Upper lobe of left lung (tissue), 6 donors: ENCODE measurements at regions not wholly inside any gene's neighbourhood (a gene's known extent, or its start where the extent isn't known, plus 50 kb on each side); places are given as distances from the start of the nearest gene placed in this dataset.

Experiments used
- ATAC-seq, 2 donors: fragments of 200-7000 bp; cut with Tn5 transposase; one replicate each; pipeline ENCODE4 v1.9.1; 2022; ENCODE audit warnings: mild to moderate bottlenecking in 2 of 2, moderate library complexity in 2 of 2; ENCODE audit not compliant: low FRiP score in 2 of 2
- DNase-seq, 2 donors: peaks; one replicate each; pipeline ENCODE4 v3.0.0-alpha.2; 2019 to 2020
- H3K27ac ChIP-seq, 4 donors: fragments of 200-600 bp; sonication (generic); one replicate each; pipeline ENCODE4 v1.5.1; 2016 to 2019
- H3K27me3 ChIP-seq, 4 donors: fragments of 200-600 bp; sonication (generic); one replicate each; pipeline ENCODE4 v1.5.1; 2017 to 2019
- H3K36me3 ChIP-seq, 4 donors: fragments of 200-600 bp; sonication (generic); one replicate each; pipeline ENCODE4 v1.5.1; 2016 to 2019
- H3K4me1 ChIP-seq, 4 donors: fragments of 200-600 bp; sonication (generic); one replicate each; pipeline ENCODE4 v1.5.1; 2018 to 2019
- H3K4me3 ChIP-seq, 4 donors: fragments of 200-600 bp; sonication (generic); one replicate each; pipeline ENCODE4 v1.5.1; 2017 to 2019; ENCODE audit warnings: mild to moderate bottlenecking in 2 of 4, moderate library complexity in 1 of 4
- H3K9me3 ChIP-seq, 4 donors: fragments of 200-600 bp; sonication (generic); one replicate each; pipeline ENCODE4 v1.5.1; 2018 to 2019
- CTCF ChIP-seq, 6 experiments: fragments of 450-650 bp in 4 of 6; fragments of 200-600 bp in 2 of 6; sonication (generic) in 2 of 6; IDR thresholded peaks; one replicate each; pipeline ENCODE4 v1.5.1; 2016 to 2019; ENCODE audit warnings: antibody characterized with exemption in 6 of 6
- EP300 ChIP-seq, 4 donors: sonication (generic); formaldehyde crosslinking; IDR thresholded peaks; one replicate each; pipeline ENCODE4 v1.5.1; 2017; ENCODE audit warnings: antibody characterized with exemption in 4 of 4, control low read depth in 2 of 4
- POLR2A ChIP-seq, 4 donors: fragments of 450-650 bp; IDR thresholded peaks; one replicate each; pipeline ENCODE4 v1.5.1; 2016 to 2017; ENCODE audit warnings: antibody characterized with exemption in 4 of 4, mild to moderate bottlenecking in 2 of 4
- POLR2AphosphoS5 ChIP-seq, 2 donors: sonication (generic); formaldehyde crosslinking; IDR thresholded peaks; one replicate each; pipeline ENCODE4 v1.5.1; 2017; ENCODE audit warnings: antibody characterized with exemption in 2 of 2
- WGBS, 2 donors: methylation state at CpG; one replicate each; pipeline ENCODE4 v1.1.5; 2017 to 2018; 5-methylcytosine and 5-hydroxymethylcytosine counted together
- donor health status: DM: no; HTN: no; CAD: no; lungs with moderate emphysema.
- donor health status: DM: no; HTN: yes; CAD: no; lungs with severe emphysema.

- no peak overlapping the region for H3K4me3 ChIP-seq
- peak in 1 of 2 donors; percentile 70 for ATAC-seq
- DNase-seq: no peak
- peaks cover 0 to 5% (median 0%) of the 10 kb centered on the region in 4 donors for H3K4me1 ChIP-seq
- no peaks in the 10 kb centered on the region for H3K27me3 ChIP-seq
- peaks cover 0 to 8% (median 3%) of the 10 kb centered on the region in 4 donors for H3K36me3 ChIP-seq
- H3K27ac ChIP-seq: no peak overlapping the region
- no peak for TF ChIP-seq EP300 (IDR thresholded peaks at IDR 0.05)
- no peak for TF ChIP-seq POLR2A (IDR thresholded peaks at IDR 0.05)
- TF ChIP-seq POLR2AphosphoS5 (IDR thresholded peaks at IDR 0.05): no peak
- no peak for TF ChIP-seq CTCF (IDR thresholded peaks at IDR 0.05)
- WGBS, 2 donors: 77 to 78% methylated on average over 6 of the region's 6 CpGs
- no peaks in the 10 kb centered on the region for H3K9me3 ChIP-seq
These were observed 152.2 kb downstream of the SIPA1L2 start for GRCh38 chr1:232477728-232478127.

GRCh38 chr1:232476538-232476950 is 153.4 kb downstream of the SIPA1L2 start:
- H3K27me3 ChIP-seq: no peaks in the 10 kb centered on the region
- 76 to 80% methylated on average over 2 of the region's 2 CpGs for WGBS, 2 donors
- H3K9me3 ChIP-seq: no peaks in the 10 kb centered on the region
- no peak for DNase-seq
- H3K36me3 ChIP-seq: no peaks in the 10 kb centered on the region
- peaks cover 0 to 5% (median 0%) of the 10 kb centered on the region in 4 donors for H3K4me1 ChIP-seq
- peak in 1 of 2 donors; percentile 30 for ATAC-seq
- no peak for TF ChIP-seq EP300 (IDR thresholded peaks at IDR 0.05)
- no peak for TF ChIP-seq POLR2A (IDR thresholded peaks at IDR 0.05)
- TF ChIP-seq CTCF (IDR thresholded peaks at IDR 0.05): no peak
- no peak overlapping the region for H3K27ac ChIP-seq
- H3K4me3 ChIP-seq: no peak overlapping the region

GRCh38 chr1:232474826-232475225 is 155.1 kb downstream of the SIPA1L2 start:
- no peaks in the 10 kb centered on the region for H3K27me3 ChIP-seq
- no peak for ATAC-seq
- no peak overlapping the region for H3K27ac ChIP-seq
- no peak for TF ChIP-seq POLR2A (IDR thresholded peaks at IDR 0.05)
- no peak for TF ChIP-seq CTCF (IDR thresholded peaks at IDR 0.05)
- TF ChIP-seq EP300 (IDR thresholded peaks at IDR 0.05): no peak
- no peak for TF ChIP-seq POLR2AphosphoS5 (IDR thresholded peaks at IDR 0.05)
- no peak overlapping the region for H3K4me3 ChIP-seq
- H3K9me3 ChIP-seq: no peaks in the 10 kb centered on the region
- H3K36me3 ChIP-seq: peaks cover 0 to 7% (median 1%) of the 10 kb centered on the region in 4 donors
- H3K4me1 ChIP-seq: peaks cover 0 to 5% (median 0%) of the 10 kb centered on the region in 4 donors
- WGBS, 2 donors: 84 to 87% methylated on average over 3 of the region's 3 CpGs
- DNase-seq: no peak

GRCh38 chr1:232473900-232474299 is 156.0 kb downstream of the SIPA1L2 start:
- Histone ChIP-seq H3K4me1 (peaks cover 0 to 5% (median 0%) of the 10 kb centered on the region in 4 donors), H3K36me3 (peaks cover 0 to 9% (median 1%) of the 10 kb centered on the region in 4 donors), H3K4me3 (no peak overlapping the region), H3K9me3 (no peaks in the 10 kb centered on the region), H3K27ac (no peak overlapping the region), H3K27me3 (no peaks in the 10 kb centered on the region)
- ATAC-seq (no peak), DNase-seq (no peak)
- TF ChIP-seq POLR2A (IDR thresholded peaks at IDR 0.05) (no peak), CTCF (IDR thresholded peaks at IDR 0.05) (no peak), POLR2AphosphoS5 (IDR thresholded peaks at IDR 0.05) (no peak), EP300 (IDR thresholded peaks at IDR 0.05) (no peak)
- WGBS, 2 donors: 89 to 93% methylated on average over 4 of the region's 4 CpGs

GRCh38 chr1:232473324-232473723 is 156.6 kb downstream of the SIPA1L2 start:
- WGBS, 2 donors: 65% methylated on average over 2 of the region's 2 CpGs; no CpG with 5 or more reads in 1 of the 2 donors
- no peak overlapping the region for H3K4me3 ChIP-seq
- TF ChIP-seq CTCF (IDR thresholded peaks at IDR 0.05) (no peak), POLR2AphosphoS5 (IDR thresholded peaks at IDR 0.05) (peak in 1 of 2 donors; percentile 9), POLR2A (IDR thresholded peaks at IDR 0.05) (no peak)
- no peak overlapping the region for H3K27ac ChIP-seq
- DNase-seq: no peak
- peak in 1 of 2 donors; percentile 66 for ATAC-seq
- H3K9me3 ChIP-seq: no peaks in the 10 kb centered on the region
- peaks cover 0 to 5% (median 0%) of the 10 kb centered on the region in 4 donors for H3K4me1 ChIP-seq
- peaks cover 0 to 9% (median 1%) of the 10 kb centered on the region in 4 donors for H3K36me3 ChIP-seq
- H3K27me3 ChIP-seq: no peaks in the 10 kb centered on the region
